ENCODE measurements at regions not wholly inside any gene's neighbourhood (a gene's known extent, or its start where the extent isn't known, plus 50 kb on each side); places are given as distances from the start of the nearest gene placed in this dataset.

DNA sequence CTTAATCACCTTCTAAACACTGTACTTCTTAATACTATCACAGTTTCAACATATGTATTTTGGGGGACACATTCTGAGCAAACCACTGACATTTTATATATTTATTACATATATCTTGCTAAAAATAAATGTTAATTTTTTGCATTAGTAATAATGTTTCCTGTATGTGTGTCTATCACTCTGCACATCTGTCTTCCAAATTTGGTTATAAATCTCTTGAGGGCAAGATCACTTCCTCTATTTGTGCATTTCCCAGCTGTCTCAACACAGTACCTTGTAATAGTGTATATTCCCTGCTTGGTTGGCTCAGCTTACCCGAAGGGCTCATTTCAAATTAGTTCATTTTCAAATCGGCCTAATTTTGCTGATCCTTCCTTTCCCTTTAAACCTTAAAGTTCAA is 617.1 kb upstream of the GYPC start:
- TF ChIP-seq POLR2A (IDR thresholded peaks at IDR 0.05) = no peak
- TF ChIP-seq, protein P1, sequence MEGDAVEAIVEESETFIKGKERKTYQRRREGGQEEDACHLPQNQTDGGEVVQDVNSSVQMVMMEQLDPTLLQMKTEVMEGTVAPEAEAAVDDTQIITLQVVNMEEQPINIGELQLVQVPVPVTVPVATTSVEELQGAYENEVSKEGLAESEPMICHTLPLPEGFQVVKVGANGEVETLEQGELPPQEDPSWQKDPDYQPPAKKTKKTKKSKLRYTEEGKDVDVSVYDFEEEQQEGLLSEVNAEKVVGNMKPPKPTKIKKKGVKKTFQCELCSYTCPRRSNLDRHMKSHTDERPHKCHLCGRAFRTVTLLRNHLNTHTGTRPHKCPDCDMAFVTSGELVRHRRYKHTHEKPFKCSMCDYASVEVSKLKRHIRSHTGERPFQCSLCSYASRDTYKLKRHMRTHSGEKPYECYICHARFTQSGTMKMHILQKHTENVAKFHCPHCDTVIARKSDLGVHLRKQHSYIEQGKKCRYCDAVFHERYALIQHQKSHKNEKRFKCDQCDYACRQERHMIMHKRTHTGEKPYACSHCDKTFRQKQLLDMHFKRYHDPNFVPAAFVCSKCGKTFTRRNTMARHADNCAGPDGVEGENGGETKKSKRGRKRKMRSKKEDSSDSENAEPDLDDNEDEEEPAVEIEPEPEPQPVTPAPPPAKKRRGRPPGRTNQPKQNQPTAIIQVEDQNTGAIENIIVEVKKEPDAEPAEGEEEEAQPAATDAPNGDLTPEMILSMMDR (IDR thresholded peaks at IDR 0.05) = no peak

Measured in right lobe of liver (tissue), 4 donors.